Endothelial cell of umbilical vein (primary cell): ENCODE measurements at regions not wholly inside any gene's neighbourhood (a gene's known extent, or its start where the extent isn't known, plus 50 kb on each side); places are given as distances from the start of the nearest gene placed in this dataset.

ENCODE experiments used
- BruUV-seq: library from RNA; stranded (reverse); fragments of 400-500 nt; replicated peaks from 2 replicates; lab custom pipeline; 2021; lab: Mats Ljungman, UMichigan
- CTCF ChIA-PET: fragments of 300-600, 350-600 bp; sonication (Branson Sonifier 250); formaldehyde crosslinking; loops from one replicate; lab custom pipeline; 2021; ENCODE audit warnings: antibody characterized with exemption, inconsistent platforms; lab: Charles Lee
- POLR2A ChIA-PET: fragments of 300-600, 350-600 bp; sonication (Branson Sonifier 250); formaldehyde crosslinking; loops from one replicate; lab custom pipeline; 2021; ENCODE audit warnings: antibody characterized with exemption, inconsistent platforms; lab: Charles Lee
- DNase-seq: peaks from one replicate; pipeline ENCODE4 v3.0.0-alpha.2; 2011; ENCODE audit warnings: low read depth, low spot score
- FAIRE-seq: peaks from 2 replicates; lab custom pipeline; 2011; peaks lifted over from hg19 to GRCh38; lab: Jason Lieb, UNC
- H2AFZ ChIP-seq: 2 replicates; pipeline ENCODE4 v1.6.0; 2012; ENCODE audit warnings: low read depth, low read length, control low read depth, inconsistent platforms
- H3K27ac ChIP-seq: 2 replicates; pipeline ENCODE4 v1.5.1; 2011; ENCODE audit warnings: low read depth, mild to moderate bottlenecking, control low read depth, low read length, moderate library complexity; ENCODE audit not compliant: insufficient read depth
- H3K27me3 ChIP-seq, 2 experiments: 2 replicates each; pipeline versions ENCODE4 v1.6.0 to v1.6.1; 2011; ENCODE audit warnings: low read length in 2 of 2, mixed read lengths in 1 of 2; ENCODE audit not compliant: control insufficient read depth in 2 of 2, insufficient read depth in 2 of 2
- H3K36me3 ChIP-seq, 2 experiments: 2 replicates in 1 of 2; 3 replicates in 1 of 2; pipeline ENCODE4 v1.5.1; 2011; ENCODE audit warnings: low read length in 2 of 2, mild to moderate bottlenecking in 1 of 2, moderate library complexity in 1 of 2; ENCODE audit not compliant: control insufficient read depth in 2 of 2, insufficient read depth in 2 of 2; ENCODE audit errors: extremely low read depth in 1 of 2
- H3K4me1 ChIP-seq: 3 replicates; pipeline ENCODE4 v1.5.1; 2011; ENCODE audit warnings: mild to moderate bottlenecking, low read length; ENCODE audit not compliant: control insufficient read depth, insufficient read depth; ENCODE audit errors: extremely low read depth
- H3K4me2 ChIP-seq: 2 replicates; pipeline ENCODE4 v1.6.1; 2011; ENCODE audit warnings: low read length, control low read depth, mixed read lengths; ENCODE audit not compliant: insufficient read depth
- H3K4me3 ChIP-seq, 3 experiments: fragments of 200-600 bp in 1 of 3; sonication (generic), shearing (Covaris generic) in 1 of 3; replicated peaks in 1 of 3; 2 replicates each; pipeline ENCODE4 v1.5.1; 2011 to 2016; ENCODE audit warnings: control low read depth in 3 of 3, low read length in 3 of 3, mild to moderate bottlenecking in 2 of 3, inconsistent platforms in 1 of 3, low read depth in 1 of 3, moderate library complexity in 1 of 3; ENCODE audit not compliant: insufficient read depth in 1 of 3
- H3K79me2 ChIP-seq: 2 replicates; pipeline ENCODE4 v1.6.0; 2012; ENCODE audit warnings: low read length, inconsistent platforms; ENCODE audit not compliant: control insufficient read depth, insufficient read depth
- H3K9ac ChIP-seq: replicated peaks from 2 replicates; pipeline ENCODE3; 2011; ENCODE audit warnings: low read length, control low read depth; ENCODE audit not compliant: insufficient read depth; ENCODE audit errors: extremely low read depth
- H3K9me1 ChIP-seq: replicated peaks from 3 replicates; pipeline ENCODE4 v1.6.0; 2011; ENCODE audit warnings: mild to moderate bottlenecking, low read length; ENCODE audit not compliant: control insufficient read depth, insufficient read depth; ENCODE audit errors: extremely low read depth
- H3K9me3 ChIP-seq: replicated peaks from 2 replicates; pipeline ENCODE4 v1.5.1; 2012; ENCODE audit warnings: low read length, inconsistent platforms; ENCODE audit not compliant: control insufficient read depth, insufficient read depth
- H4K20me1 ChIP-seq: replicated peaks from 2 replicates; pipeline ENCODE3; 2011; ENCODE audit warnings: mild to moderate bottlenecking, low read length; ENCODE audit not compliant: control insufficient read depth, insufficient read depth; ENCODE audit errors: extremely low read depth
- CTCF ChIP-seq, 2 donors: IDR thresholded peaks; 1 replicate in 1 of 2; 2 replicates in 1 of 2; pipeline ENCODE4 v1.5.1; 2011; ENCODE audit warnings: low read length in 2 of 2, mild to moderate bottlenecking in 2 of 2, moderate library complexity in 2 of 2, control low read depth in 1 of 2, inconsistent platforms in 1 of 2, low read depth in 1 of 2; ENCODE audit not compliant: insufficient read depth in 1 of 2; ENCODE audit errors: extremely low read depth in 1 of 2
- EZH2 ChIP-seq: IDR thresholded peaks from 2 replicates; pipeline ENCODE4 v1.6.1; 2012; ENCODE audit warnings: borderline replicate concordance, low read depth, mild to moderate bottlenecking, moderate library complexity, low read length, inconsistent platforms; ENCODE audit not compliant: severe bottlenecking
- FOS ChIP-seq: IDR thresholded peaks from 2 replicates; pipeline ENCODE4 v1.6.1; 2011; ENCODE audit warnings: mild to moderate bottlenecking, low read length, moderate library complexity, borderline replicate concordance; ENCODE audit not compliant: insufficient read depth
- GATA2 ChIP-seq: IDR thresholded peaks from 2 replicates; pipeline ENCODE4 v1.7.0; 2011; ENCODE audit warnings: low read depth, mild to moderate bottlenecking, moderate library complexity, mixed read lengths, low read length; ENCODE audit not compliant: insufficient read length, insufficient read depth
- JUN ChIP-seq: IDR thresholded peaks from 2 replicates; pipeline ENCODE4 v1.6.1; 2011; ENCODE audit warnings: borderline replicate concordance, low read depth; ENCODE audit not compliant: insufficient read length, insufficient read depth
- MAX ChIP-seq: IDR thresholded peaks from 2 replicates; pipeline ENCODE4 v1.6.1; 2011; ENCODE audit not compliant: insufficient read depth, insufficient read length
- MYC ChIP-seq: IDR thresholded peaks from one replicate; pipeline ENCODE4 v1.6.1; 2011; ENCODE audit warnings: mild to moderate bottlenecking, low read depth, low read length
- POLR2A ChIP-seq: IDR thresholded peaks from 2 replicates; pipeline ENCODE4 v1.6.1; 2012; ENCODE audit warnings: low read depth, mild to moderate bottlenecking, control low read depth, low read length
- POLR2AphosphoS5 ChIP-seq: IDR thresholded peaks from 2 replicates; pipeline ENCODE4 v1.6.1; 2012; ENCODE audit warnings: low read depth, mild to moderate bottlenecking, control low read depth, low read length, moderate library complexity; ENCODE audit not compliant: insufficient read depth
- dilution Hi-C: fragments of 300-500 bp; cut with MboI; formaldehyde crosslinking; loops from one replicate; pipeline ENCODE4 v1.15.0; 2019; ENCODE audit warnings: low sequenced_read_pairs; ENCODE audit not compliant: extremely low pct_ligation_motif_present
- intact Hi-C: fragments of 100-400 bp; cut with micrococcal nuclease; formaldehyde crosslinking; loops from one replicate; pipeline ENCODE4 v1.10.0; 2022

GRCh38 chr18:70840649-70841048 is 551.8 kb downstream of the SOCS6 start:
- DNase-seq (no peak), FAIRE-seq (no peak)
- no peak overlapping the region for H3K4me3 ChIP-seq
- CTCF ChIA-PET = no interaction called here
- no peaks in the 10 kb centered on the region for H3K4me1 ChIP-seq
- no peaks in the 10 kb centered on the region for H4K20me1 ChIP-seq
- H3K9ac ChIP-seq = no peak overlapping the region
- H2AFZ ChIP-seq = no peak overlapping the region
- TF ChIP-seq MYC = no peak
- TF ChIP-seq POLR2A = no peak
- TF ChIP-seq GATA2 = no peak
- TF ChIP-seq JUN = no peak
- no peak for TF ChIP-seq MAX
- no peak for TF ChIP-seq EZH2
- TF ChIP-seq POLR2AphosphoS5 = no peak
- no peak for TF ChIP-seq FOS
- no peak for TF ChIP-seq CTCF (IDR thresholded peaks at IDR 0.05; ENCODE audit: extremely low read depth in 1 of 2, insufficient read depth in 1 of 2, low read depth in 1 of 2, low read length in 2 of 2)
- BruUV-seq = no TSS peak
- H3K27me3 ChIP-seq = no peaks in the 10 kb centered on the region
- intact Hi-C loops (no loop called here), dilution Hi-C loops (no loop called here)
- no peaks in the 10 kb centered on the region for H3K79me2 ChIP-seq
- no peaks in the 10 kb centered on the region for H3K9me3 ChIP-seq
- no peaks in the 10 kb centered on the region for H3K9me1 ChIP-seq
- no peak overlapping the region for H3K27ac ChIP-seq
- H3K4me2 ChIP-seq = no peak overlapping the region
- no peaks in the 10 kb centered on the region for H3K36me3 ChIP-seq
- POLR2A ChIA-PET = interaction anchor here (0.7 kb wide), 1 partner anchor 1099 kb away, joined by 3 read pairs; no protein-coding TSS in a partner anchor
